Panc1 (cell line): ENCODE measurements at regions not wholly inside any gene's neighbourhood (a gene's known extent, or its start where the extent isn't known, plus 50 kb on each side); places are given as distances from the start of the nearest gene placed in this dataset.

Source experiments
- ATAC-seq: fragments of 200-7000 bp; cut with Tn5 transposase; 2 replicates; pipeline ENCODE4 v1.9.1; 2020; ENCODE audit warnings: mild to moderate bottlenecking, moderate library complexity
- BruUV-seq: library from RNA; stranded (reverse); fragments of 400-500 nt; replicated peaks from 2 replicates; lab custom pipeline; 2021; lab: Mats Ljungman, UMichigan
- CTCF ChIA-PET: fragments of 300-600 bp; sonication (Branson Sonifier 250); formaldehyde crosslinking; loops from one replicate; lab custom pipeline; 2022; ENCODE audit warnings: antibody characterized with exemption; lab: Charles Lee
- POLR2A ChIA-PET: fragments of 300-600 bp; sonication (Branson Sonifier 250); formaldehyde crosslinking; loops from one replicate; lab custom pipeline; 2022; ENCODE audit warnings: antibody characterized with exemption; lab: Charles Lee
- DNase-seq: peaks from one replicate; pipeline ENCODE4 v3.0.0-alpha.2; 2010; ENCODE audit warnings: low read depth, low spot score
- H3K27ac ChIP-seq: 2 replicates; pipeline ENCODE4 v1.5.1; 2011; ENCODE audit warnings: mild to moderate bottlenecking, low read length, inconsistent platforms
- H3K27me3 ChIP-seq: fragments of 200-500 bp; sonication (Bioruptor generic); 2 replicates; pipeline ENCODE4 v1.6.0; 2014; ENCODE audit warnings: low read length, inconsistent platforms; ENCODE audit not compliant: control insufficient read depth, insufficient read depth
- H3K36me3 ChIP-seq: fragments of 200-500 bp; sonication (Bioruptor generic); 2 replicates; pipeline ENCODE4 v1.5.1; 2014; ENCODE audit warnings: inconsistent platforms, mild to moderate bottlenecking, low read length, moderate library complexity; ENCODE audit not compliant: control insufficient read depth, insufficient read depth
- H3K4me1 ChIP-seq: 2 replicates; pipeline ENCODE4 v1.5.1; 2011; ENCODE audit warnings: inconsistent platforms, mild to moderate bottlenecking, low read length, moderate library complexity; ENCODE audit not compliant: control insufficient read depth, insufficient read depth
- H3K4me3 ChIP-seq, 2 experiments: 2 replicates each; pipeline ENCODE4 v1.5.1; 2011 to 2012; ENCODE audit warnings: low read depth in 2 of 2, low read length in 2 of 2, mild to moderate bottlenecking in 2 of 2, inconsistent platforms in 1 of 2, moderate library complexity in 1 of 2
- H3K9me3 ChIP-seq: fragments of 200-500 bp; sonication (Bioruptor generic); 2 replicates; pipeline ENCODE4 v1.5.1; 2014; ENCODE audit warnings: low read depth, mild to moderate bottlenecking, inconsistent platforms, low read length, moderate library complexity; ENCODE audit not compliant: control insufficient read depth, insufficient read depth
- CTCF ChIP-seq: fragments of 450-650 bp; IDR thresholded peaks from 2 replicates; pipeline ENCODE4 v1.5.1; 2017; ENCODE audit warnings: mild to moderate bottlenecking
- POLR2AphosphoS5 ChIP-seq: IDR thresholded peaks from 2 replicates; pipeline ENCODE4 v1.6.1; 2012; ENCODE audit warnings: mild to moderate bottlenecking, low read depth, low read length, moderate library complexity
- REST ChIP-seq, 2 experiments: IDR thresholded peaks; 2 replicates each; pipeline ENCODE4 v1.6.1; 2011 to 2012; ENCODE audit warnings: low read depth in 2 of 2, control low read depth in 1 of 2, low read length in 1 of 2, mild to moderate bottlenecking in 1 of 2, moderate library complexity in 1 of 2; ENCODE audit not compliant: insufficient read depth in 1 of 2
- SIN3A ChIP-seq: IDR thresholded peaks from 2 replicates; pipeline ENCODE4 v1.6.1; 2012; ENCODE audit warnings: low read depth, mild to moderate bottlenecking, low read length, moderate library complexity, borderline replicate concordance; ENCODE audit not compliant: insufficient read depth
- TCF7L2 ChIP-seq: IDR thresholded peaks from 2 replicates; pipeline ENCODE4 v1.6.1; 2011; ENCODE audit warnings: mild to moderate bottlenecking, low read depth, low read length, inconsistent platforms
- in situ Hi-C: cut with HindIII; loops from 2 replicates; pipeline ENCODE4 v1.10.0; 2016; ENCODE audit warnings: low sequenced_read_pairs, low pct_unique_long_range_greater_than_20kb
- intact Hi-C: fragments of 100-400 bp; cut with micrococcal nuclease; formaldehyde crosslinking; loops from one replicate; pipeline ENCODE4 v1.10.0; 2022; ENCODE audit not compliant: unreplicated experiment

- Histone ChIP-seq H3K36me3 (no peaks in the 10 kb centered on the region), H3K27ac (no peak overlapping the region), H3K4me1 (no peaks in the 10 kb centered on the region), H3K27me3 (no peaks in the 10 kb centered on the region), H3K9me3 (no peaks in the 10 kb centered on the region), H3K4me3 (no peak overlapping the region)
- TF ChIP-seq TCF7L2: no peak
- TF ChIP-seq POLR2AphosphoS5: no peak
- no peak for TF ChIP-seq REST (IDR thresholded peaks at IDR 0.05; ENCODE audit: insufficient read depth in 1 of 2, low read depth in 2 of 2, low read length in 1 of 2)
- no peak for TF ChIP-seq SIN3A
- no peak for TF ChIP-seq CTCF
- intact Hi-C loops: no loop called here
- DNase-seq: no peak
- in situ Hi-C loops: no loop called here
- CTCF ChIA-PET: no interaction called here
- ATAC-seq: no peak
- POLR2A ChIA-PET: no interaction called here
- BruUV-seq: no TSS peak
Measured at GRCh38 chr11:56922421-56922820, 66.3 kb upstream of the OR5AK2 start.

- BruUV-seq: no TSS peak
- ATAC-seq: no peak
Measured at GRCh38 chr11:56917708-56918400, 70.9 kb upstream of the OR5AK2 start.

More at GRCh38 chr11:56917708-56918400, 70.9 kb upstream of the OR5AK2 start:
- Histone ChIP-seq H3K27ac (no peak overlapping the region), H3K4me1 (no peaks in the 10 kb centered on the region), H3K4me3 (no peak overlapping the region), H3K27me3 (no peaks in the 10 kb centered on the region), H3K9me3 (no peaks in the 10 kb centered on the region), H3K36me3 (no peaks in the 10 kb centered on the region)
- no peak for DNase-seq
- ChIA-PET POLR2A (no interaction called here), CTCF (no interaction called here)
- TF ChIP-seq TCF7L2 (no peak), CTCF (no peak), POLR2AphosphoS5 (no peak), SIN3A (no peak), REST (IDR thresholded peaks at IDR 0.05; ENCODE audit: insufficient read depth in 1 of 2, low read depth in 2 of 2, low read length in 1 of 2) (no peak)
- in situ Hi-C loops: no loop called here
- intact Hi-C loops: no loop called here
